SK-N-SH (cell line): ENCODE measurements at regions not wholly inside any gene's neighbourhood (a gene's known extent, or its start where the extent isn't known, plus 50 kb on each side); places are given as distances from the start of the nearest gene placed in this dataset.

Experiments
- CTCF ChIA-PET: fragments of 300-600, 350-600 bp; formaldehyde crosslinking; extraction: SDS; loops from one replicate; lab custom pipeline; 2021; lab: Yijun Ruan, JAX
- POLR2A ChIA-PET: fragments of 350-600 bp; sonication (Branson Sonifier 250); formaldehyde crosslinking; extraction: SDS; loops from one replicate; lab custom pipeline; 2020; ENCODE audit warnings: antibody characterized with exemption, inconsistent platforms; lab: Yijun Ruan, JAX
- DNase-seq: peaks from one replicate; pipeline ENCODE4 v3.0.0; 2012
- H2AFZ ChIP-seq: fragments of 200-600 bp; sonication (generic); 2 replicates; pipeline ENCODE4 v1.8.1; 2016; ENCODE audit warnings: antibody characterized with exemption, mild to moderate bottlenecking, low read depth
- H3F3A ChIP-seq: fragments of 200-600 bp; sonication (generic); replicated peaks from 2 replicates; pipeline ENCODE3; 2016; ENCODE audit warnings: antibody characterized with exemption, mild to moderate bottlenecking; ENCODE audit not compliant: insufficient read depth
- H3K27ac ChIP-seq, 2 experiments: fragments of 200-500 bp in 1 of 2; fragments of 200-600 bp in 1 of 2; sonication (Bioruptor generic) in 1 of 2; sonication (generic), shearing (Covaris generic) in 1 of 2; 2 replicates each; pipeline versions ENCODE4 v1.5.1 to v1.6.1; 2014 to 2016; ENCODE audit warnings: low read depth in 2 of 2, inconsistent platforms in 1 of 2, low read length in 1 of 2, mild to moderate bottlenecking in 1 of 2, mixed read lengths in 1 of 2
- H3K27me3 ChIP-seq: fragments of 200-600 bp; sonication (generic), shearing (Covaris generic); 2 replicates; pipeline ENCODE4 v1.6.1; 2016; ENCODE audit warnings: mixed run types; ENCODE audit not compliant: insufficient read depth
- H3K36me3 ChIP-seq, 2 experiments: fragments of 200-500 bp in 1 of 2; fragments of 200-600 bp in 1 of 2; sonication (Bioruptor generic) in 1 of 2; sonication (generic) in 1 of 2; replicated peaks in 1 of 2; 2 replicates each; pipeline versions ENCODE3 to v1.5.1; 2014 to 2016; ENCODE audit warnings: low read length in 1 of 2, mild to moderate bottlenecking in 1 of 2; ENCODE audit not compliant: insufficient read depth in 2 of 2, control insufficient read depth in 1 of 2
- H3K4me1 ChIP-seq, 2 experiments: fragments of 200-500 bp in 1 of 2; fragments of 200-600 bp in 1 of 2; sonication (Bioruptor generic) in 1 of 2; sonication (generic), shearing (Covaris generic) in 1 of 2; 2 replicates each; pipeline versions ENCODE4 v1.5.1 to v1.6.1; 2014 to 2016; ENCODE audit warnings: low read depth in 1 of 2, low read length in 1 of 2, mixed run types in 1 of 2; ENCODE audit not compliant: insufficient read depth in 2 of 2, control insufficient read depth in 1 of 2
- H3K4me2 ChIP-seq: fragments of 200-600 bp; sonication (generic), shearing (Covaris generic); 2 replicates; pipeline ENCODE4 v1.6.1; 2017; ENCODE audit warnings: mixed run types
- H3K4me3 ChIP-seq, 2 experiments: fragments of 200-500 bp in 1 of 2; fragments of 200-600 bp in 1 of 2; sonication (Bioruptor generic) in 1 of 2; sonication (generic), shearing (Covaris generic) in 1 of 2; 2 replicates each; pipeline versions ENCODE4 v1.5.1 to v1.8.1; 2014 to 2016; ENCODE audit warnings: low read depth in 2 of 2, inconsistent platforms in 1 of 2, low read length in 1 of 2, mild to moderate bottlenecking in 1 of 2, mixed read lengths in 1 of 2, moderate library complexity in 1 of 2
- H3K79me2 ChIP-seq: fragments of 200-600 bp; sonication (generic); 2 replicates; pipeline ENCODE4 v1.8.1; 2017; ENCODE audit warnings: mild to moderate bottlenecking; ENCODE audit not compliant: insufficient read depth
- H3K9ac ChIP-seq: fragments of 200-600 bp; sonication (generic); 2 replicates; pipeline ENCODE4 v1.6.1; 2017; ENCODE audit warnings: mixed run types
- H3K9me2 ChIP-seq: fragments of 200-600 bp; sonication (generic); 2 replicates; pipeline ENCODE4 v1.6.1; 2017; ENCODE audit warnings: mixed run types
- H3K9me3 ChIP-seq: fragments of 200-600 bp; sonication (generic); 2 replicates; pipeline ENCODE4 v1.6.1; 2017; ENCODE audit warnings: mixed run types, mild to moderate bottlenecking, moderate library complexity
- H4K20me1 ChIP-seq: fragments of 200-600 bp; sonication (generic); 2 replicates; pipeline ENCODE4 v1.6.1; 2017; ENCODE audit warnings: mild to moderate bottlenecking, mixed run types; ENCODE audit not compliant: insufficient read depth
- CHD2 ChIP-seq: fragments of 150-350 bp; IDR thresholded peaks from 2 replicates; pipeline ENCODE4 v1.6.1; 2018; ENCODE audit warnings: low read length; ENCODE audit not compliant: partially characterized antibody
- ELF1 ChIP-seq: IDR thresholded peaks from 2 replicates; pipeline ENCODE4 v1.4.0; 2012
- EP300 ChIP-seq, 2 experiments: IDR thresholded peaks; 2 replicates each; pipeline versions ENCODE4 v1.4.0 to v1.6.1; 2012; ENCODE audit warnings: borderline replicate concordance in 1 of 2, low read depth in 1 of 2, low read length in 1 of 2
- EZH2phosphoT487 ChIP-seq: fragments of 200-600 bp; sonication (generic); IDR thresholded peaks from 2 replicates; pipeline ENCODE4 v1.6.1; 2017; ENCODE audit warnings: low read depth, mixed run types, mild to moderate bottlenecking, antibody characterized with exemption, moderate library complexity, borderline replicate concordance
- FOXJ3 ChIP-seq: sonication (generic); formaldehyde crosslinking; IDR thresholded peaks from 2 replicates; pipeline ENCODE4 v1.5.1; 2020; ENCODE audit warnings: mild to moderate bottlenecking, missing genetic modification reagents
- GATA2 ChIP-seq: sonication (generic); formaldehyde crosslinking; IDR thresholded peaks from 2 replicates; pipeline ENCODE4 v1.5.0; 2020; ENCODE audit warnings: mild to moderate bottlenecking, missing genetic modification reagents
- NFIC ChIP-seq: IDR thresholded peaks from 2 replicates; pipeline ENCODE4 v1.4.0; 2012; ENCODE audit warnings: borderline replicate concordance
- NRF1 ChIP-seq: IDR thresholded peaks from 2 replicates; pipeline ENCODE4 v1.6.1; 2012; ENCODE audit warnings: low read depth, mild to moderate bottlenecking, low read length
- PBX3 ChIP-seq: IDR thresholded peaks from 2 replicates; pipeline ENCODE4; 2012
- RAD21 ChIP-seq: IDR thresholded peaks from 2 replicates; pipeline ENCODE4 v1.6.1; 2012; ENCODE audit warnings: mild to moderate bottlenecking, low read length
- RCOR1 ChIP-seq: fragments of 150-350 bp; IDR thresholded peaks from 2 replicates; pipeline ENCODE4 v1.6.1; 2017; ENCODE audit warnings: antibody characterized with exemption, low read length
- RXRA ChIP-seq: IDR thresholded peaks from 2 replicates; pipeline ENCODE4 v1.4.0; 2012; ENCODE audit warnings: low read depth, mild to moderate bottlenecking, borderline replicate concordance
- SMC3 ChIP-seq: IDR thresholded peaks from 2 replicates; pipeline ENCODE4 v1.6.1; 2012; ENCODE audit warnings: low read depth, low read length, improper control_type of control experiment
- TCF12 ChIP-seq: IDR thresholded peaks from 2 replicates; pipeline ENCODE4 v1.4.0; 2012
- USF2 ChIP-seq: fragments of 150-350 bp; IDR thresholded peaks from 2 replicates; pipeline ENCODE4 v1.6.1; 2017; ENCODE audit warnings: antibody characterized with exemption, low read length, low read depth, borderline replicate concordance
- WGBS: methylation state at CpG from one replicate; pipeline ENCODE4 v1.1.6; 2017; ENCODE audit warnings: low lambda C conversion rate; 5-methylcytosine and 5-hydroxymethylcytosine counted together
- TF ChIP-seq, protein P1 (sequence below): IDR thresholded peaks from 2 replicates; pipeline ENCODE4 v1.6.1; 2012; ENCODE audit warnings: mild to moderate bottlenecking, low read depth, low read length, moderate library complexity
- TF ChIP-seq, protein P2 (sequence below): IDR thresholded peaks from 2 replicates; pipeline ENCODE4 v1.4.0; 2012; ENCODE audit warnings: low read depth

- H3K9me2 ChIP-seq = no peaks in the 10 kb centered on the region
- peaks cover 17 to 22% of the 10 kb centered on the region in 2 experiments; a peak in 3 of 4 replicates for H3K4me1 ChIP-seq
- ChIA-PET POLR2A (no interaction called here), CTCF (interaction anchor here (0.8 to 1.2 kb wide), 2 partner anchors 27 to 533 kb away, joined by 3 read pairs; no protein-coding TSS in a partner anchor)
- no peaks in the 10 kb centered on the region for H3K36me3 ChIP-seq
- H3K9me3 ChIP-seq = no peaks in the 10 kb centered on the region
- H3K4me2 ChIP-seq = no peak overlapping the region
- no peaks in the 10 kb centered on the region for H3K27me3 ChIP-seq
- no peak overlapping the region for H3K4me3 ChIP-seq
- H2AFZ ChIP-seq = no peak overlapping the region
- H3K27ac ChIP-seq = no peak overlapping the region
- WGBS = 80% methylated on average over 5 of the region's 5 CpGs
- H3F3A ChIP-seq = no peaks in the 10 kb centered on the region
- TF ChIP-seq NRF1 = no peak
- no peak for TF ChIP-seq RAD21
- no peak for TF ChIP-seq NFIC
- TF ChIP-seq GATA2 = no peak
- no peak for TF ChIP-seq EP300 (IDR thresholded peaks at IDR 0.05; ENCODE audit: borderline replicate concordance in 1 of 2, low read depth in 1 of 2, low read length in 1 of 2)
- TF ChIP-seq PBX3 = no peak
- TF ChIP-seq, protein P1, sequence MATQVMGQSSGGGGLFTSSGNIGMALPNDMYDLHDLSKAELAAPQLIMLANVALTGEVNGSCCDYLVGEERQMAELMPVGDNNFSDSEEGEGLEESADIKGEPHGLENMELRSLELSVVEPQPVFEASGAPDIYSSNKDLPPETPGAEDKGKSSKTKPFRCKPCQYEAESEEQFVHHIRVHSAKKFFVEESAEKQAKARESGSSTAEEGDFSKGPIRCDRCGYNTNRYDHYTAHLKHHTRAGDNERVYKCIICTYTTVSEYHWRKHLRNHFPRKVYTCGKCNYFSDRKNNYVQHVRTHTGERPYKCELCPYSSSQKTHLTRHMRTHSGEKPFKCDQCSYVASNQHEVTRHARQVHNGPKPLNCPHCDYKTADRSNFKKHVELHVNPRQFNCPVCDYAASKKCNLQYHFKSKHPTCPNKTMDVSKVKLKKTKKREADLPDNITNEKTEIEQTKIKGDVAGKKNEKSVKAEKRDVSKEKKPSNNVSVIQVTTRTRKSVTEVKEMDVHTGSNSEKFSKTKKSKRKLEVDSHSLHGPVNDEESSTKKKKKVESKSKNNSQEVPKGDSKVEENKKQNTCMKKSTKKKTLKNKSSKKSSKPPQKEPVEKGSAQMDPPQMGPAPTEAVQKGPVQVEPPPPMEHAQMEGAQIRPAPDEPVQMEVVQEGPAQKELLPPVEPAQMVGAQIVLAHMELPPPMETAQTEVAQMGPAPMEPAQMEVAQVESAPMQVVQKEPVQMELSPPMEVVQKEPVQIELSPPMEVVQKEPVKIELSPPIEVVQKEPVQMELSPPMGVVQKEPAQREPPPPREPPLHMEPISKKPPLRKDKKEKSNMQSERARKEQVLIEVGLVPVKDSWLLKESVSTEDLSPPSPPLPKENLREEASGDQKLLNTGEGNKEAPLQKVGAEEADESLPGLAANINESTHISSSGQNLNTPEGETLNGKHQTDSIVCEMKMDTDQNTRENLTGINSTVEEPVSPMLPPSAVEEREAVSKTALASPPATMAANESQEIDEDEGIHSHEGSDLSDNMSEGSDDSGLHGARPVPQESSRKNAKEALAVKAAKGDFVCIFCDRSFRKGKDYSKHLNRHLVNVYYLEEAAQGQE = no peak
- no peak for TF ChIP-seq ELF1
- TF ChIP-seq, protein P2, sequence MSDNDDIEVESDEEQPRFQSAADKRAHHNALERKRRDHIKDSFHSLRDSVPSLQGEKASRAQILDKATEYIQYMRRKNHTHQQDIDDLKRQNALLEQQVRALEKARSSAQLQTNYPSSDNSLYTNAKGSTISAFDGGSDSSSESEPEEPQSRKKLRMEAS = no peak
- TF ChIP-seq CHD2 = no peak
- no peak for TF ChIP-seq SMC3
- no peak for TF ChIP-seq TCF12
- TF ChIP-seq FOXJ3 = no peak
- no peak for TF ChIP-seq RCOR1
- TF ChIP-seq RXRA = no peak
- no peak for TF ChIP-seq USF2
- TF ChIP-seq EZH2phosphoT487 = no peak
- DNase-seq = no peak
- no peaks in the 10 kb centered on the region for H4K20me1 ChIP-seq
- peaks cover 45% of the 10 kb centered on the region for H3K79me2 ChIP-seq
- no peak overlapping the region for H3K9ac ChIP-seq
Measured at GRCh38 chr14:71475916-71476315, 456.3 kb upstream of the RGS6 start.
